A673 (cell line): ENCODE measurements at regions not wholly inside any gene's neighbourhood (a gene's known extent, or its start where the extent isn't known, plus 50 kb on each side); places are given as distances from the start of the nearest gene placed in this dataset.

ENCODE experiments used
- BruUV-seq: library from RNA; stranded (reverse); fragments of 400-500 nt; replicated peaks from 2 replicates; lab custom pipeline; 2021; lab: Mats Ljungman, UMichigan
- CTCF ChIA-PET: fragments of 300-600 bp; sonication (Branson Sonifier 250); formaldehyde crosslinking; loops from one replicate; lab custom pipeline; 2022; ENCODE audit warnings: antibody characterized with exemption; lab: Charles Lee
- POLR2A ChIA-PET: fragments of 300-600 bp; sonication (Branson Sonifier 250); formaldehyde crosslinking; loops from one replicate; lab custom pipeline; 2022; ENCODE audit warnings: antibody characterized with exemption; ENCODE audit not compliant: low non-redundant PET; lab: Charles Lee
- DNase-seq: peaks from one replicate; pipeline ENCODE4 v3.0.0-alpha.2; 2015; ENCODE audit warnings: low spot score
- H3K27ac ChIP-seq: fragments of 200-600 bp; sonication (generic); 2 replicates; pipeline ENCODE4 v1.5.1; 2016; ENCODE audit warnings: mixed run types, low read depth, mild to moderate bottlenecking, mixed read lengths, antibody characterized with exemption, low read length; ENCODE audit not compliant: poor library complexity, severe bottlenecking
- H3K27me3 ChIP-seq: fragments of 200-600 bp; sonication (generic); replicated peaks from 2 replicates; pipeline ENCODE4 v1.6.1; 2017; ENCODE audit warnings: mixed run types, low read depth, mild to moderate bottlenecking, mixed read lengths, antibody characterized with exemption, low read length; ENCODE audit not compliant: insufficient read depth, poor library complexity
- H3K36me3 ChIP-seq: fragments of 200-600 bp; sonication (generic); 2 replicates; pipeline ENCODE4 v1.6.1; 2016; ENCODE audit warnings: mixed run types, mild to moderate bottlenecking, mixed read lengths, antibody characterized with exemption, low read length; ENCODE audit not compliant: insufficient read depth, poor library complexity, severe bottlenecking
- H3K4me1 ChIP-seq: fragments of 200-600 bp; sonication (generic); 2 replicates; pipeline ENCODE4 v1.6.1; 2017; ENCODE audit warnings: mixed run types, mild to moderate bottlenecking, mixed read lengths, antibody characterized with exemption, low read length; ENCODE audit not compliant: insufficient read depth, poor library complexity, severe bottlenecking
- H3K4me3 ChIP-seq: fragments of 200-600 bp; sonication (generic); 2 replicates; pipeline ENCODE4 v1.5.1; 2016; ENCODE audit warnings: low read depth, mixed run types, mild to moderate bottlenecking, mixed read lengths, low read length; ENCODE audit not compliant: poor library complexity, severe bottlenecking
- H3K9me3 ChIP-seq: fragments of 200-600 bp; sonication (generic); 2 replicates; pipeline ENCODE4 v1.6.1; 2016; ENCODE audit warnings: mixed run types, low read depth, mild to moderate bottlenecking, mixed read lengths, antibody characterized with exemption, low read length; ENCODE audit not compliant: poor library complexity, severe bottlenecking
- EZH2 ChIP-seq: fragments of 200-600 bp; sonication (generic); IDR thresholded peaks from 2 replicates; pipeline ENCODE4 v1.6.1; 2017; ENCODE audit warnings: borderline replicate concordance, low read depth, mild to moderate bottlenecking, mixed read lengths, antibody characterized with exemption, low read length; ENCODE audit not compliant: poor library complexity, severe bottlenecking
- intact Hi-C: fragments of 100-400 bp; cut with micrococcal nuclease; formaldehyde crosslinking; loops from one replicate; pipeline ENCODE4 v1.10.0; 2022; ENCODE audit not compliant: unreplicated experiment
- TF ChIP-seq, protein P1 (sequence below): fragments of 300-800, 200-600 bp; sonication (generic); conservative IDR thresholded peaks from 2 replicates; pipeline ENCODE4 v1.5.1; 2017; ENCODE audit warnings: low read depth, mild to moderate bottlenecking, antibody characterized with exemption, low read length, moderate library complexity, mixed read lengths

DNA sequence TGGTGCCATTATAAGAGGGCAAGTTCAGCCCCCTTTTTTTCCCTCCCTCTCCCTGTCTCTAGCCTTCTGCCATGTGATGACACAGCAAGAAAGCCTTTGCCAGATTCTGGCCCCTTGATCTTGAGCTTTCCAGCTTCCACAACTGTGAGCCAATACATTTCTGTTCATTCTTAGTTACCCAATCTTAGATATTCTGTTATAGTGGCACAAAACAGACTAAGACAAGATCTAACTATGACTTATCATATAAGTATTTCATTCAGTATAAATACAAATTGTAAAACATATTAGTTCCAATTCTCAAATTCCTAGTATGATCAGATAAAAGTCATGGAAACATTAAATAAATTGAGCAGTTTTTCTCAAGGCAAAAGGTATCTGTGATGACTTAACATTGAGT lies 276.3 kb downstream of the COX7C start:
- Histone ChIP-seq H3K27me3 (no peaks in the 10 kb centered on the region), H3K4me1 (no peaks in the 10 kb centered on the region), H3K9me3 (no peaks in the 10 kb centered on the region), H3K36me3 (no peaks in the 10 kb centered on the region), H3K4me3 (no peak overlapping the region), H3K27ac (no peak overlapping the region)
- CTCF ChIA-PET, result no interaction called here
- DNase-seq, result no peak
- BruUV-seq, result no TSS peak
- TF ChIP-seq EZH2, result no peak
- TF ChIP-seq, protein P1, sequence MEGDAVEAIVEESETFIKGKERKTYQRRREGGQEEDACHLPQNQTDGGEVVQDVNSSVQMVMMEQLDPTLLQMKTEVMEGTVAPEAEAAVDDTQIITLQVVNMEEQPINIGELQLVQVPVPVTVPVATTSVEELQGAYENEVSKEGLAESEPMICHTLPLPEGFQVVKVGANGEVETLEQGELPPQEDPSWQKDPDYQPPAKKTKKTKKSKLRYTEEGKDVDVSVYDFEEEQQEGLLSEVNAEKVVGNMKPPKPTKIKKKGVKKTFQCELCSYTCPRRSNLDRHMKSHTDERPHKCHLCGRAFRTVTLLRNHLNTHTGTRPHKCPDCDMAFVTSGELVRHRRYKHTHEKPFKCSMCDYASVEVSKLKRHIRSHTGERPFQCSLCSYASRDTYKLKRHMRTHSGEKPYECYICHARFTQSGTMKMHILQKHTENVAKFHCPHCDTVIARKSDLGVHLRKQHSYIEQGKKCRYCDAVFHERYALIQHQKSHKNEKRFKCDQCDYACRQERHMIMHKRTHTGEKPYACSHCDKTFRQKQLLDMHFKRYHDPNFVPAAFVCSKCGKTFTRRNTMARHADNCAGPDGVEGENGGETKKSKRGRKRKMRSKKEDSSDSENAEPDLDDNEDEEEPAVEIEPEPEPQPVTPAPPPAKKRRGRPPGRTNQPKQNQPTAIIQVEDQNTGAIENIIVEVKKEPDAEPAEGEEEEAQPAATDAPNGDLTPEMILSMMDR, result no peak
- intact Hi-C loops, result no loop called here
- POLR2A ChIA-PET, result no interaction called here

DNA sequence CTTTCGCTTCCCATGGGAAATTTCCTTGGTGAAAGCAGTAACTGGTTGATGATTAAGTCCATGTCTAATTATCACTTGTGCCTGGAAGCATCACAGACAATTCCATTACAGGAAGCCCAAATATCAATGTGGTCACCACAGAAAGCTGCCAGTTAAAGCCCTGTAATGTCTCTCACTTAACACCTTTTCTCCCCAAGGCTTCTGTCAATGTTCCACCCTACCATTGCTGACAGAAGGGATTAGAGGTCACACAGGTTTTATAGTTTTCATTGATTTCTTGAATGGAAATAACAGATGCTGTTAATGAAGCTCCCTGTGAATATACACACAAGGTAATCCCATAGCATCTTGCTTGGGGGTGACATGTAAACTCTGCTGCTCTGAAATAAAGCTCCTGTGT lies 279.2 kb downstream of the COX7C start:
- Histone ChIP-seq H3K4me3 (no peak overlapping the region), H3K9me3 (no peaks in the 10 kb centered on the region), H3K27me3 (no peaks in the 10 kb centered on the region), H3K27ac (no peak overlapping the region), H3K4me1 (no peaks in the 10 kb centered on the region), H3K36me3 (no peaks in the 10 kb centered on the region)
- no TSS peak for BruUV-seq
- ChIA-PET CTCF (no interaction called here), POLR2A (no interaction called here)
- no peak for TF ChIP-seq EZH2
- TF ChIP-seq, protein P1, result no peak
- no peak for DNase-seq
- intact Hi-C loops, result no loop called here

DNA sequence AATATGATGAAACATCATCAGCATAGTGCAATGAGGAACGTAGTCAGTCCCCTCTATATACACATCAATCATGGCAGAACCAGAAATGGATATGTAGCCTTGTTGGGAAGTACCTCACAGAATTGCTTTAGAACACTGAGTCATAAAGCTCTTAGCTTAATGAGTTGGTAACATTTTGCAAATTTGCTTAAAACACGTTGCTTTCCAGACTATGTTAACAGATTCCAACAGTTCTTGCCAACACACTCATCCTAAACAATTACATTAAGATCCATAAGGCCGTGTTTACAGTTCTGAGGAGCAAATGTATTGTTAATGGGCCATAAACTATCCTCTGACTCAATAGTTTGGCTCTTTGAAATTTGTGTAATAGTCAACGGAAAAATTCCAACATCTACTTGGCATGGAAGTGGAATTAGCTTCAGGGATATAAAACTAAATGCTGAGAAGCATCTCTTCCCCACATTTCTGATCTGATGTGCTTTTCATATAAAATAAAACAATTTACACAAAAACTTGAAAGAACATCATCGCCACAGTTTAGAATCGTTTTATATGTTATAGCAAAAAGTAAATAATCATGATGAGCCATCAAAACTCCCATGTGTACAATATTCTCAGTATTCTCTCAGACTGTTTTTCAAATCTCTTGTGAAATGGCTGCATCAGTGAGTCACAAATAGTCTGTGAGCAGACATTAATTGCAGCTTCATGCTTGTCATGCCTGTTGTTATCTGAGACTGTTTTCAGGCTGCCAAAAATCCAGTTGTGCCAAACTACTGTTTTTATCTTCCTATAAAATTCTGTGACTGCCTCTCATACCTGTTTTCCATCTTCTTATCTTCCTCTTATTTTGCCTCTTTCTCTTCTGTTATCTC lies 291.9 kb downstream of the COX7C start:
- H3K27me3 ChIP-seq, result no peaks in the 10 kb centered on the region
- TF ChIP-seq EZH2, result no peak
- TF ChIP-seq, protein P1, result no peak
- H3K4me1 ChIP-seq, result no peaks in the 10 kb centered on the region
- CTCF ChIA-PET, result interaction anchor here (0.5 kb wide), 1 partner anchor 718 kb away, joined by 8 read pairs; no protein-coding TSS in a partner anchor
- POLR2A ChIA-PET, result no interaction called here
- no peaks in the 10 kb centered on the region for H3K9me3 ChIP-seq
- DNase-seq, result peak; percentile 32
- no peaks in the 10 kb centered on the region for H3K36me3 ChIP-seq
- no peak overlapping the region for H3K4me3 ChIP-seq
- no peak overlapping the region for H3K27ac ChIP-seq
- no TSS peak for BruUV-seq
- intact Hi-C loops, result no loop called here
